Amniotic stem cell (primary cell): ENCODE measurements at regions not wholly inside any gene's neighbourhood (a gene's known extent, or its start where the extent isn't known, plus 50 kb on each side); places are given as distances from the start of the nearest gene placed in this dataset.

Source experiments
- DNase-seq: peaks from one replicate; lab custom pipeline; 2025; lab: John Stamatoyannopoulos, UW

DNA sequence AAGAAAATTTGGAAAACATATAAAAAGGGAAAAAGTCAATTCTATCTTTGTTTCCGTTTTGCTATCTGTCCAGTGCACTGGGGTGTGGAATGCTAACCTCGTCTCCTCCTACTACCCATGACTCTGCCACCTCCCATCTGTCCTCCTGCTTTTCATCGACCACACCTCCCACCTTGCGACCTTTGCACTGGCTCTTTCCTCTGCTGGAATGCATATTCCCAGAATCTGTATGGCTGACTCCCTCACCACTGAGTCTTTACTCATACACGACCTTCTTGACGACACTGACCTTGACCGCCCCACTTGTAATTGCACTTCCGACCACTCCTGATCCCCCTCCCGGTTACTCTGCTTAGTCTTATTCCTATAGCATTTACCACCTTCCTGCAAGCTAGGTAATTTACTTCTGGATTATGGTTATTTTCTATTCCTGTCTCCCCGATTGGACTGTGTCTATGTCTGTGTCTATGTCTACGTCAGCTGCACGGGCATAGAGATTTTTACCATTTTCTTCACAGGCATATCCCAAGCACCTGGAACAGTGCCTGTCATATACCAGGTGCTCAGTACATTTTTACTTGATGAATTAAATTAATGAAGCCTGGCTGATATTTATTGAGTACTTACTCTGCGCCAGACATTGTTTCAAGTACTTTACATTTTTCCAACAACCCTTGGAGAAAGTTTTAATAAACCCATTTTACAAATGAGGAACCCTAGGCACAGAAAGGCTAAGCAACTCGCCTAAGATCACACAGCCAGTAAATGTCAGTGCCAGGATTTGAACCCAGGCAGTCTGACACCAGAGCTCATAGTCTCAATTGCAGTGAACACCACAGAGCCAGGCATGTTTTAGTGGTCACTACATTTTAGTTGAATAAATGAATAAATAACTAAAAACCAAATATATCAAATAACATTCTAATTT is 54.0 kb upstream of the SLC22A11 start:
- no peak for DNase-seq

DNA sequence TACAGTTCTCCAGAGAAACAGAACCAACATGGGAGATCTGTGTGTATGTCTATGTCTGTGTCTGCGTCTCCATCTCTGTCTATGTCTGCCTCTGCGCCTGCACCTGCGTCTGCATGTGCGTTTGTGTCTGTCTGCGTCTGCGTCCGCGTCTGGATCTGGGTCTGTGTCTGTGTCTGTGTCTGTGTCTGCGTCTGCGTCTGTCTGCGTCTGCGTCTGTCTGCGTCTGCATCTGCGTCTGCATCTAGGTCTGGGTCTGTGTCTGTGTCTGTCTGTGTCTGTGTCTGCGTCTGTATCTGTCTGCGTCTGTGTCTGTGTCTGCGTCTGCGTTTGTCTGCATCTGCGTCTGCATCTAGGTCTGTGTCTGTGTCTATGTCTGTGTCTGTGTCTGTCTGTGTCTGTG is 53.1 kb upstream of the SLC22A11 start:
- DNase-seq, result no peak

DNA sequence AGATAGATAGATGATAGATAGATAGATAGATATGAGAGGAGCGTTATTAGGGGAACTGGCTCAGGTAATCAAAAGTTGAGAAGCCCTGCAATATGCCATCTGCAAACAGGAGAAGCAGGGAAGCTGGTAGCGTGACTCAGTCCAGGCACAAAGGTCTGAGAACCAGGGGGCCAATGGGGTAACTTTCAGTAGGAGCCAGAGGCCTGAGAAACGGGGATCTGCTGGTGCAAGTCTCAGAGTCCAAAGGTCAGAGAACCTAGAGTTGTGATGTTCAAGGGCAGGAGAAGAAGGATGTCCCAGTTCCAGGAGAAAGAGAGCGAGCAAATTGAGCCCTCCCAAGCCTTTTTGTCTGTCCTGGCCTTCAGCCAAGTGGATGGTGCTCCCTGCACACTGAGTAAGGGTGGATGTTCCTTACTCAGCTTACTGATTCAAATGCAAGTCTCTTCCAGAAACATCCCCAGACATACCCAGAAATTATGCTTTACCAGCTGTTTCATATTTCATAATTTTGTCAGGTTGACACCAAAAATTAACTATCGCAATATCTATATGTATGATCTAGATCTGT is 52.5 kb upstream of the SLC22A11 start:
- DNase-seq, result no peak

DNA sequence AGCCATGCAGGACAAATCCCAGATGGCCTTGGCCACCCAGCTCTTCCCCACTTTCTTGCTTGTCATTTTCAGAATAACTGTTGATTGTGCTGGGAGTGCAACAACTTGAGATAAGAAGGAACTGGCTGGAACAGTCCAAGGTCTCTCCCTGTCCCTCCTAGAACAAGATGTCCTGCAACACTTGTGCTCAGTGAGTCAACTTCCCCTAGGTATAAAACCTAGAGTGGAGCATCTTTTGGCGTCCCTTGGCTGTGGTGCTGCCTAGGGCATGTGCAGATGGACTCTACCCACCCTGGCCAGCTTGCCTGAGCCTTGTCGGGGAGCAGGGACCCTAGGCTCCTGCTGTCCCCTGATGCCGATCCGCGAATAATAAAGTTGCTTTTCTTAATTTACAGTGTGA is 50.7 kb upstream of the SLC22A11 start:
- no peak for DNase-seq
